GM19397 (cell line): ENCODE measurements at regions not wholly inside any gene's neighbourhood (a gene's known extent, or its start where the extent isn't known, plus 50 kb on each side); places are given as distances from the start of the nearest gene placed in this dataset.

ENCODE experiments used
- ATAC-seq: cut with Tn5 transposase; IDR thresholded peaks from one replicate; pipeline ENCODE4 v1.9.1; 2021; ENCODE audit warnings: mild to moderate bottlenecking, moderate library complexity; ENCODE audit not compliant: unreplicated experiment

GRCh38 chr7:110090110-110090820 is 1000.7 kb upstream of the LRRN3 start:
- no peak for ATAC-seq

DNA sequence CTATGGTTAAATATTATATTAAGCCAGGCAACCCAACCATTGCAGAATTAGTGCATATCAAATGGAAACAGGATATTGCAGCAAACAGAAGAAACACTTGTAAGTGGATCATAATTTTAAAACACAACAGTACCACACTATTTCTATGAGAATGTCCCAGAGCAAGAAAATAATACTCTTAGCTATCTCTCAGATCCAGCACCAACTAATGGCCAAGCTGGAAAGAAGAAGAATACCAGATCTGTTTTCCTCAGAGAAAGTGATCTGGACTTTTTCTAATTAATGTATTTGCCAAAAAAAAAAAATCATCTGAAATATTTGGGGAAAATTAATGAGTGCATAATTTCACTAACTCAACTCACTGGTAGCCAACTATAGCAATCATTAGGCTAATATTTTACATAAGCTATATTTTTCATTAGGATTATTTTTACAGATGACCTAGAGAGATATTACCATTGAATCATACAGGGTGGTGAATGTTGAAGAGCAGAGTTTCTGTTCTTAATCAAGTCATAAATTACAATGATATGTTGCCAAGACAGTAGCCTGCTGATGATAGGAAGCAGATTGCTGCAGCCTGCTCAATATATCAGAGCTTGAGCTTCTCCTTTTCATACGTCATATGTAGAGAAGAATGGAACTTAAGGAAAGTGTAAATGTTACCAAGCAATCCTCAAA is 995.4 kb upstream of the LRRN3 start:
- no peak for ATAC-seq

DNA sequence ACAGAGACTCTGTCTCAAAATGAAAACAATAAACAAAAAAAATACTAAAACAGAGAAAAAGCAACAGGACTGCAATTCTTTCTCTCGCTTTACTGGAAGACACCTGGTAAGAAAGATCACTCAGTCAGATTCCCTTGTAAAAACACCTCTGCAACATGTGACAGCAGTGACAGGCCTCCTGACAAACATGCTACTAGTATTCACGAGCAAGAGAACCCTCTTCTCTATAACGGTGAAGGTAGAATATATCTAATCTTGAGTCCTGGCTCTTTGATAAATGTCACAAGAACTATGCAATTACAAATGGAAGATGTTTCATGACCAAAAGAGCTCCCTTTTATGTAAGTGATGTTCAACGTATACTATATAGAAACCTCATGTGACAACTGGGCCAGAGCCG is 986.7 kb upstream of the LRRN3 start:
- ATAC-seq = no peak

DNA sequence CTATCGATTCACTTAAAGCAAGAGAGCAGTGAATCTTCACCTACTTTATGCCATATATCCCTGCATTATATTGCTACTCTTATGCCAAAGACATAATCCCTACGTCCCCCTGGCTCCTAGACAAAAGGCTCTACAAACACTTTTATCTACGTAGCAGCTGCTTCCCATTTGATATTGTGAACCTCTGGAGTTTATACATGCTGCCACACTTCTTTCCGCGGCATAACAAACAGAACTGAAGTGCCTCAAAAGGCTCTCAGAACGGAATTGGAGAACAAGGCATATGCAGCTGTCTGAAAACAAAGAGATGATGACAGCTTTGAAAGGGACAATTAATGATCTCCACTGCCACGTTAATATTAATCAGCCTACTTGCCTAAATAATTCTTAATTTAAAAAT is 985.6 kb upstream of the LRRN3 start:
- no peak for ATAC-seq

DNA sequence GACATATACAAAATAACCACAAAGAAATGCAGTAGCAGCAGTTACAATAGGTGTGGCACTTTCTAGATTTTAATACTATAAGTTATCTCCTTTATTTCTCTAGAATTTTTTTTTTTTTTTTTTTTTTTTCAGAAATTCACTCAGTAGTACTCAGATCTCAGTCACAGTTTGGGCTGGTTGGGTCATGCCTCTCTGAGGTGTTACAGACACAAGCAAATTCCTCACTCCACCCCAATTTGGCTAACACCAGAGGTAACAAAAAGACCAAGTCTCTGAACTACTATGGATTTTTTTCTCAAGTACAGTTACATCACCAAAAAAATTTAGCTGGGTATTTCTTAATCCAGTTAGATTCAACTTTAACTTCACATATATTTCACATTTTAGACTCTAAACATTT is 985.1 kb upstream of the LRRN3 start:
- no peak for ATAC-seq

DNA sequence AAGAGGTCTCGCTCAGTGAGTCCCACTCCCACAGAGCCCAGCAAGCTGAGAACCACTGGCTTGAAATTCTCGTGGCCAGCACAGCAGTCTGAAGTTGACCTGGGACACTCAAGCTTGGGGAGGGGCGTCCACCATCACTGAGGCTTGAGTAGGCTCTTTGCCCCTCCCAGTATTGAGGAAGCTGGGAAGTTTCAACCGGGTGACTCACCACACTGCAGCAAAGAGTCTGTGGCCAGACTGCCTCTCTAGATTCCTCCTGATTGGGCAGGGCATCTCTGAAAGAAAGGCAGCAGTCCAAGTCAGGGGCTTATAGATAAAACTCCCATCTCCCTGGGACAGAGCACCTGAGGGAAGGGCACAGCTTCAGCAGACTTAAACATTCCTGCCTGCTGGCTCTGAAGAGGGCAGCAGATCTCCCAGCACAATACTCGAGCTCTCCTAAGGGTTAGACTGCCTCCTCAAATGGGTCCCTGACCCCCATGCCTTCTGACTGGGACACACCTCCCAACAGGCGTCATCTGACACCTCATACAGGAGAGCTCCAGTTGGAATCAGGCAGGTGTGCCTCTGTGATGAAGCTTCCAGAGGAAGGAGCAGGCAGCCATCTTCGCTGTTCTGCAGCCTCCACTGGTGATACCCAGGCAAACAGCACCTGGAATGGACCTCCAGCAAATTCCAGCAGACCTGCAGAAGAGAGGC is 970.9 kb upstream of the LRRN3 start:
- no peak for ATAC-seq

- ATAC-seq = no peak
Measured at GRCh38 chr7:110129159-110129558, 961.8 kb upstream of the LRRN3 start.

GRCh38 chr7:110130669-110131068 is 960.3 kb upstream of the LRRN3 start:
- no peak for ATAC-seq

DNA sequence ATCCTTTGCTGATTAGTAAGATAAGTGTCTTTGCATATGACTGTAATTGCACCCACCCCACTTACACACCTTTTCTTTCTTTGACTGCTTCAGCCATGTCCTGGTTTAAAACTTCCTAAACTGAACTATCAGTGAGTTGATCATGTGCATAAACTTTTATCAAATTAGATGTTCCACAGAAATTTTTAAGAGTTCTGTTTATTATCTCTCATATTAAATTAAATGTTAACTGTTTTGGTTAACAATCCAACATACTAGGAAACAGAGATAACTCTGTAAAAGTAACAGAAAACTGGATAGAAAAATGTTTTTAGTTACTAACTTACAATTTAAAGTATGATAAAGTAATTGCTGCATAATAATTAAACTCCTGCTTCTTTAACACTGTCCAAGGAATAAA is 959.6 kb upstream of the LRRN3 start:
- no peak for ATAC-seq

DNA sequence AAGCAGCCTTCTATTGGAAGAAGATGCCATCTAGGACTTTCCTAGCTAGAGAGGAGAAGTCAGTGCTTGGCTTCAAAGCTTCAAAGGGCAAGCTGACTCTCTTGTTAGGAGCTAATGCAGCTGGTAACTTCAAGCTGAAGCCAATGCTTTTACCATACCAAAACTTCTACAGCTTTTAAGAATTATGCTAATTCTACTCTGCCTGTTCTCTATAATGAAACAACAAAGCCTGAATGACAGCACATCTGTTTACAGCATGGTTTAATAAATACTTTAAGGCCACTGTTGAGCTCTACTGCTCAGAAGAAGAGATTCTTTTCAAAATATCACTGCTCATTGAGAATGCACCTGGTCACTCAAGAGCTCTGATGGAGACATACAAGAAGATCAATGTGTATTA is 951.9 kb upstream of the LRRN3 start:
- no peak for ATAC-seq

DNA sequence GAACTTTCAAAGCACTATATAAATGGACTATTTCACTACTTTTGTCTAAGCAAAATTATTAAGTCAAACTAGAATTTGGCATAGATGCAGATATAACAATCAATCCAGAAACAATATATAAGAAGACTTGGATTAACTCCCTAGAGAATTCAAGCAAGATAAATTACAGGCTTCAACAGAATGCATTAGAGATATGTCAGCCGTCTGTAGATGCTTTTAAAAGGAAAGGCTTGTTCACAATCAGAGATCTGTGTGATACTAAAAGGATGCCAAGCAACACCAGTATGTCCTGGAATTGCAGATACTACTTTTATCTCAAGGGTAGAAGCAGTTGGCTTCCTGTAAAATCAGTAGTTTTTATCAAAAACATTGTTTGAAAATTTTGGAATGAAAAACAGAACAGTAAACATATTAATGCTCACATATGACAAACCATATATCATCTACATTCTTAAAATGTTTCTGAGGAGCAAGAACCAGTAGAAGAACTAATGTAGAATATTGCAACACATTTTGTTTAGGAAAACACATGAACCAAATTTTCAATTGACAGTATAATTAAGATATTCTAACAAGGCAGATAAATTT is 947.9 kb upstream of the LRRN3 start:
- ATAC-seq = no peak

GRCh38 chr7:110144599-110144998 is 946.3 kb upstream of the LRRN3 start:
- no peak for ATAC-seq

DNA sequence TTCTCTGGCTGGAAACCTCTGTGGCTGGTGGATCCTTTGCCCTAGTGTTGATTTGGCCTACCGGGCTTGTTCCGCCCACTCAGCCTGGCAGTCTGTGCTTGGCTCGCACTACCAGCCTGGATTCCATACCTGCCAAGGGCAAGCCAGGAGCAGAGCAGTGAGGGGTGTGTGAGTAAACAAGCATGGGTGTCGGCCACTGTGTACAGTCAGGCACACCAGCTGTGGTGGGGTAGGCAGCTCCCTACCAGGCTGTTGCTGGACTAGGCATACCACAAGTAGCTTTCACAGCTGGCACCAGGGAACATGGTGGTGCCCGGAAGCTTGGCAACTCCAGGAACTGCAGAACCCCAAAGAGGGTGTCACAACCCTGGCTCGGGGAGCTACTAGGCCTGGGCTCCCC is 942.9 kb upstream of the LRRN3 start:
- ATAC-seq = no peak

GRCh38 chr7:110153222-110153621 is 937.7 kb upstream of the LRRN3 start:
- ATAC-seq = no peak

- ATAC-seq = no peak
Measured at GRCh38 chr7:110156511-110156910, 934.4 kb upstream of the LRRN3 start.

DNA sequence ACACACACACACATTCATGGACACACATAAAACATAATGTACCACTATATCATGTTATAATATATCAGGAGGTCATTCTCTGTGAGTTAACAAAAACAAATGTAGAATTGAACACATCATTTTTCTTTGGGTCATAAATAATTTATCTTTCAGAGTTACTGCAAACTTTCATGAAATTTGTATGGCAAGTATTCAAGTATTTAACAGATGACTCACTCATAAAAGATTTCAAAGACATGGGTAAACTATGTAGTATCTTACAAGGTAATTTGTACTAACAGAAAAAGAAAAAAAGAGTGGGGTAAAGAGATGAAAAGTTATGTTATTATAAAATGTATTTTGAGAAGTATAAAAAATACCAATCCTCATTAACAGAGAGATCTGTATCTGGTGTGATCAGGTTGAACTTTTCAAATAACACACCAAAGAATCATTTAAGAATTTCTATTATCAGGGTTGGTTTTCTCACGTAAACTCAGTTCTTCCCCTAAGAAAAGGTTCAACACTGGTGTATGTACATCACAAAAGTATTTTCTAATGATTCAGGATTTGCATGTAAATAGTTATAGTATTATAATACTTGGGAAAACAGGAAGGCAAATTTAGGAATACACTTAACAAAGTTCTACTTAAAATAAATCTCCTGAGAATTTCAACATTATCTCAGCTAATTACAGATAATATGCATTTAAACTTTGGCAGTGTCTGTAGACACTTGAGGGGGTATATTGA is 933.1 kb upstream of the LRRN3 start:
- no peak for ATAC-seq

- ATAC-seq = no peak
Measured at GRCh38 chr7:110168010-110168409, 922.9 kb upstream of the LRRN3 start.

GRCh38 chr7:110170841-110171240 is 920.1 kb upstream of the LRRN3 start:
- ATAC-seq = no peak

DNA sequence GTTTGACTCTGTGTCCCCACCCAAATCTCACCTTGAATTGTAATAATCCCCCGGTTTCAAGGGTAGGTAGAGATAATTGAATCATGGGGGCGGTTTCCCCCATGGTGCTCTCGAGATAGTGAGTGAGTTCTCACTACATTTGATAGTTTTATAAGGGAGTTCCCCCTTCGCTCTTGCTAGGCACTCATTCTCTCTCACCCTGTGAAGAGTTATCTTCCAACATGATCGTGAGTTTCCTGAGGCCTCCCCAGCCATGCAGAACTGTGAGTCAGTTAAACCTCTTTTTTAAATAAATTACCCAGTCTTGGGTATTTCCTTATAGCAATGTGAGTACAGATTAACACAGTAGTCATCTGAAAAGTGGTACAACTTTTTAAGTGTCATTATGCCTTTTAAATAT is 913.5 kb upstream of the LRRN3 start:
- no peak for ATAC-seq

DNA sequence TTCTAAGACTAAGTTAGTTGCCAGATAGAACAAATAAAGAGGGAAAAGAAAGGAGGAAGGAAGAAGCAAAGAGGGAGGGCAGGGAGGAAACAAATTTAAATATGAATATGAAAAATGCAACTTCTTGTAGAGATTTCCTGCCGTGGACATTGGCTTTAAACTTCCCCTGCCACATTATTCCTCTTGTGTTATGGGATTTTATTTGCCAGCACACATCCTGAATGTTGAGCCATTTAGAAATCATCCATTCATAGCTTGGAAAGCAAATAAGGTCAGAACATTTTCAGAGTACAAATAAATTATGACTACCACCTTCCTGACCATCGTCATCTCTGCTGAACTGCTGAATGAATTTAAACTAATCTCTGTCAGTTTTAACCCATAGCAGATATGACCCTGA is 911.9 kb upstream of the LRRN3 start:
- ATAC-seq = no peak

- no peak for ATAC-seq
Measured at GRCh38 chr7:110181768-110182167, 909.2 kb upstream of the LRRN3 start.
